ENCODE measurements at regions not wholly inside any gene's neighbourhood (a gene's known extent, or its start where the extent isn't known, plus 50 kb on each side); places are given as distances from the start of the nearest gene placed in this dataset.
"Not testable (repeated sequence)": the region's sequence is repeated elsewhere in the genome, so short reads cannot be mapped to it uniquely, and the experiment has no call there.

DNA sequence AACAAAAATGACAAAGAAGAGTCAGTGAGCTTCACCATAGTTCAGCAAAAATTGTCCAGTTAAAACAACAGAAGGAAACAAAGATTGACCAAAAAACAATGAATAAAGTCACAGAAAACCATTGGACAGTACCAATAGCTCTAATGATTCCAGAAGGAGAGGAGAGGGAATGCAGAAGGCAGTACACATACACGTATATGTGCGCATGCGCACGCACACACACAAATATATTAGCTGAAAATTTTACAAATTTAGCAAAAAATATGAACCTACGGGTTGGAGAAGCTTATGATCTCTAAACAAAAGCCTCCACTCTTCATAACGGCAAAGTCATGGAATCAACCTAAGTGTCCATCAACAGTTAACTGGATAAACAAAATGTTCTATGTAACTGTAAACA is 120.3 kb upstream of the MON1B start:
- ATAC-seq, result no peak

DNA sequence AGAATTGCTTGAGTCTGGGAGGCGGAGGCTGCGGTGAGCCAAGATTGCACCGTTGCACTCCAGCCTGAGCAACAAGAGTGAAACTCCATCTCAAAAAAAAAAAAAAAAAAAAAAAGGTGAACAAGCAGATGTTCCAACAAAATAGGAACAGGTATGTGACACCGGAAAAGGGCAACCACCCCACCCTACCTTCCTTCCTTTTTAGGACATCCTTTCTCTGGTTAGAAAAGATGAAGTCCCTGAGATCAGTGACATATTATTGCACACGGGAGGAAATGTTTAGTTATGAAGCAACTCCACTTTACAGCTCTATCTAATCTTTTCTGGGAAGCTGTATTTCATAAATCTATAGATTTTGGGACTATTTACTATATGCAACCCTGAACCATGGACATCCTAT is 114.2 kb upstream of the MON1B start:
- ATAC-seq, result no peak

DNA sequence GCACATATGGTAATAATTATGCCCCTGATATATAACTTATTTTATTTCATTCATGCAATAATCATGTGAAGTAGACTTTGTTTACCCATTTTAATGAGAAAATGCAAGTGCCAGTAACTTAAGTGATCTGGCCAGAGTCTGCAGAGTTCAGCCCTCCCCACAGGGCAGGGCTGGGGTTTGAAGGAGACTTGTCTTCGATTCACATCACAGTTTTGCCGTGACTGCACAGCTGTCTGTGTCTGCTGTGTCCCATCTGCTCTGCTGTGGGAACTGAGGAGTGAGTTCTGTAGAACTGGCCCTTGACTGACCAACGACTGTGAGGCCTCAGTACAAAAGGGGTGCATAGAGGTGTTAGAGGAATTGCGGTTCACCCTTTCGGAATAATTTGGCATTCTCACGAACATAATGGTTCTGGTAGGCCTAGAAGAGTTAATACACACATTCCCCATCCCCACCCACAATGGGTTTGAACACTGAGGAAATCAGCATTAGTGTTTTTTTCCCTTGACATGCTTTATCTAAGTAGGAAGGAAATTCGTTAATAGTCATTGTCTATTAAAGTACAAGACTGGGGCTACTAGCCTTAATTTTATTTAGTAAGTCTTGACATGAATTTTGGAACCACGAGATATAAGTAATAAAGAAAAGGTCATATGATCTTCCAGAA is 113.6 kb upstream of the MON1B start:
- ATAC-seq, result no peak

DNA sequence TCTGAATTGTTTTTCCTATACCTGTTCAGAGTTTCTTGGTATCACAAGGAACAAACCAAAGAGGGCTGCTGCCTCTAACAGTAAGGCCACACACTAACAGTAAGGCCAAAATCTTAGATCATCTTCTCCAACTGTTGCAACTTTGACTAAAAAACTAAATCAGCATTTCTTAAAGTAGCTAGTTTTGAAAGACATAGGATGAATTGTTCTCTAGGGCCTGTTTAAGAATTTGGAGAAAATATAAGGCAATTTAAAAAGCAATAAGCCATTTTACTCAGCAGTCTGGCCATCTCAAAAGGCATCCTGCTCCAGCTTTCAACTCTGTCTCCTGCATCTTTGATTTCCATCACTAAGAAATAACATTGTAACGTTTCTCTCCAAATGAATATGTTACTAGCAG is 105.0 kb upstream of the MON1B start:
- ATAC-seq, result no peak

DNA sequence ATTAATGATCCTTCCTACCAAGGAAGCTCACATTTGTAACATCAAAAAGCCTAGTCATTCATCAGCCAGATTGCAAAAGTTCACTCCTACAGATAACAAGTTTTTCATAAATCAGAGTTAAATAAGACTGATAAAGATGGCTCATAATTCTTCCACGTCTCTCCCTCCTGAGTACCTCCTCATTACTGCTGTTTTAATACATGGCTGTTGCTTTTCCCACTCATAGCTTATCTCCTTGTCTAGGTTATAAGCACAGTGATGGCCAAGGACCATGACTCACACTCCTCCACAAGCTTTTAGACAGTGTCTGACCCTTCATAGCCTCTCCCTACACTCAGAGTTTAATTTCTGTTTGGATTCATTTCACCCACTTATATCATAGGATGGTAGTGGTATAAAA is 100.9 kb upstream of the MON1B start:
- ATAC-seq, result no peak

DNA sequence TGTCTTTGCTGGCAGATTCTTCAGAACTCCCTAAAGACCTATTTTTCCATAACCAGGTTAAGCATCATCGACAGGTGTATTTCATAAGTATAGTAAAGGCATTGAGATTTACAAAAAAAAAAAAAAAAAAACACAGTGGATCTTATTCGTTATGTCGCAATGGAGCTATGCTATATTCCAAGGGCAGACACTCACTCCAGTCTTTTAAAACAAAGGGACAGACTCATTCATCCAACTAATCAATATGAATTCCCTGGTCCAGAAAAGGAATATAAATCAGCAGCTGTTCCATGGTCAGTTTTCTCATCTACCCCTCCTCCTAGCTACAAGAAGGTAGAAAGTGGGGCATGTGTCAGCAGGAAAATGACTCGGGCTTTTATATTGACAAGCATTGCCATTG is 97.7 kb upstream of the MON1B start:
- no peak for ATAC-seq

DNA sequence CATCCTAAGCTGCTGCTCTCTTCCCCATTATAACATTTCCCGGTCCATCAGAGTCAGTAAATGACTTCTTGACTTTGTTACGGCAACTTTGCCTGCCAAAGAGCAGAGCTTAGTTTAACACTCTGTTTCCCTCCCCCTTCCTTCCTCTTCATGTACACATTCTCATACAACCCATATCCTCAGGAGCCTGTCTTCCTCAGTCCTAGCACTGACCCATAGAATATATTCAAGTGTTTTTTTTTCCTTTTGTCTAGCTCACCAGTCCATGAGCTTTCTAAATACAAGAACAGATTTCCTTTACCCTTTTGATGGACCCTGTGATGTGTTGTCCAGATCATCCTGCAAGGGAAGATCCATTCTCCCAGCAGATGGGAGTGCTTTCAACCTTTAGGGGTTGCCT is 97.0 kb upstream of the MON1B start:
- ATAC-seq, result no peak

DNA sequence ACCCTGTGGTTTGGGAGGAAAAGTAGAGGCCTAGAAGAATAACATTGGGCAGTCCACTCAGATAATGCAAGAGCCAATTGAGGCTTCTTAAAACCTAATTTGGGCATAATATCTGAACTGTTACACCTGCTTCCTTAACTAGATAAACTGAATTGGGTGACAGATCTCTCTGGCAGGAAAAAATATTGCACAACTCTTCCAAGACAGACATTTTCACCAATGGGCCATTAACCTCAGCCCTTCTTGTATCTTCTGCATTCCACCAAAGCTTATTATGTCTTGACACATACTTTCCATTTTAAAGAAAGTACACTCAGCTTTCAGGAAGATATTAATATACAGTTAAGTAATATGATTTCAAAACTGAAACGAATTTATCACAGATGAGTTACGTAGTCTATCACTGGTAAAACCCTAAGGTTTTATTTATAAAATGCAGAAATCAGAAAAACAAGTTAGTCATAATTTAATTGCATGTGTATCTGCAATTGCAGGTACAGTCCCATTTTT is 79.9 kb upstream of the MON1B start:
- peak in 1 of 2 donors; percentile 28 for ATAC-seq

DNA sequence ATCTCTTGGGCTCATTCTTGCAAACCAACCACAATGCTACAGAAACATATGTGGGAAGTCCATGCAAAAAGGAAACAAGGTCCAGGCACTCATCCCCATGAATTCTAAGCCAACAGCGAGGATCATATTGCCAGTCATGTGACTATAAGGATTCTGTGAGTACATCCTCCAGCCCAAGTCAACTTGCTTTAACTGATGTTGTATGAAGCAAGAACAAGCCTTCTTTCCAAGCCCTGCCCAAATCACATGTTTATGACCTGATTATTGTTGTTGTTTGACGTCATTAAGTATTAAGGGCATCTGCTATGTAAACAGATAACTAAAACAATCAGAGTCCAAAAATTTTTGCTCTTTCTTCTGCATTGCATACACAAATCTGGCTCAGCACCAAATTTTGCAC is 78.2 kb upstream of the MON1B start:
- no peak for ATAC-seq

DNA sequence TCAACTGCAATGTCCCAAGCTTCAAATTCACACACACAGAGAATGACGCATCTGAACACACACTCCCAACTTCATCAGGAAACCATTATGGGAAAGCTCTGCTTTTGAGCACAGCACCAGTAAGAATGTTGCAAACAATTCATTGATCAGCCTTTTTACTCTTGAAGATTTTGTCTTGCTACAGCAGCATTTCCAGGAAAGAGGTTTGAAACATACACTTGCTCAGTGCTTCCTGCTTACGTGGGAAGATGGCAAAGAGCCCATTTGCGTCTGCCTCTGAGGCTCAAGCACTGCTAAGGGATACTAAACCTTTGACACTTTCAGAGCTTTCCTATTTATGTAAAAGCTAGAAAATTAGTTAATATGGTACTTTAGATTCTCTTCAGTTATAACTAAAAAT is 77.2 kb upstream of the MON1B start:
- ATAC-seq, result no peak

DNA sequence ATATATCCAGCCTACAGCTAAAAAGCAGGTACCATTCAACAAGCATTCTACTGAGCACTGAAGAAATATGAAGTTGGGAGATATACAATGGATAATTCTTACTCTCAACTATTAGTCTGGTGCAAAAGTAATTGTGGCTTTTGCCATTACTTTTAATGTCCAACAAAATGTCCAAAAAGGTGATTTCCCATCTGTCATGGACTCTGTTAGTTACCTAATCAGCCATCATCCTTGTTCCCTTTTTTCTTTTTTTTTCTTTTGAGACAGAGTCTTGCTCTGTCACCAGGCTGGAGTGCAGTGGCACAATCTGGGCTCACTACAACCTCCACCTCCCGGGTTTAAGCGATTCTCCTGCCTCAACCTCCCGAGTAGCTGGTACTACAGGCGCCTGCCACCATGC is 76.6 kb upstream of the MON1B start:
- not testable (repeated sequence) for ATAC-seq

DNA sequence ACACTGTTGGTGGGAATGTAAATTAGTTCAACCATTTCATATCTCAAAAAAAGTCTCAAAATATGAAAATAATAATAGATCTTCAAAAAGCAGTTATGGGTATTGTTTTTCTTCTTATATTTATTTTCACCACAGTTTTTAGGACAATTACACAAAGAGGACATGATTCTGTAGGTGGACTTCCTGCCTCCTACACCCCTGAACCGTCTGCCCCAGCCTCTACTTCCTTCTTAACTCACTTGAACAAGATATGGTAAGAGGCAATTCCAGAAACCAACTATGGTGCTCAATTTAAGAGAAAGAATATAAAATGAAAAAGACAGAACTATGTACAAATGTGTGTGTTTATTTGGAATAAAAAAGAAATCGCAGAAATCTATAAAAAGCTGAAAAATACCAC is 74.1 kb upstream of the MON1B start:
- no peak for ATAC-seq

DNA sequence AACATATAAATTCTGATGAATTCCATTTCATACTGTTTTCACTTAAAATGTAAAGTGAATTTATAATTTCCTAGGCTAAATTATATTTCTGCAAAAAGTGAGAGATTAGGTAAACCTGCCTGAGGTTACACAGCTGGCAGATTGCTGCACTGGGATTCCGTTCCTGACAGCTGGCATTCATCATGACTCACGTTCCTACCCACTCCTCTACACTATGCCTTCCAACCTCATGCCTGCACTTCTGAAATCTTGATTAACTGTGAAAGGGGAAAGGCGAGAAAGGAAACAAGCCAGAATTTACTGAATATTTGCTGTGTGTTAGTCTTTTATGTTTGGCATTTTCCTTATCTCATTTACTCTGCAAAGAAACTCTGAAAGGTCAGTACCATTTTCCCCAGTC is 73.3 kb upstream of the MON1B start:
- no peak for ATAC-seq

DNA sequence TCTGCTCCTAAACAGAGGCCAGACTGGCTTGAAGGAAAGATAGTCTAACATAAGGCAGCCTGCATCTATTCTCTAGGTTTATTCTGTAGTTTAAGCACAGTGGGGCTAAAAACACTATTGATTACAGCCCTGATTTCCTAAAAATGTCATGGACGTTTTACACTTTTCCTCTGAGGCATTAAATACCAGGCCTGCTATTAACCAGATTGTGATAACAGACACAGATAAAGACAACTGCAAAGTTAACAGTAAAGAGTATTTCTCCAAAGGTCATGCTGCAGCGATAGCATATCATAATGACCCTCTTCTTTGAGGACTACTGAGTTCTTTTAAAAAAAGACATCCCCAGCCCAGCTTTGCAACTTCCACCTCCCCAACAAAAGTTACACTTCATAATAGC is 59.6 kb upstream of the MON1B start:
- no peak for ATAC-seq

DNA sequence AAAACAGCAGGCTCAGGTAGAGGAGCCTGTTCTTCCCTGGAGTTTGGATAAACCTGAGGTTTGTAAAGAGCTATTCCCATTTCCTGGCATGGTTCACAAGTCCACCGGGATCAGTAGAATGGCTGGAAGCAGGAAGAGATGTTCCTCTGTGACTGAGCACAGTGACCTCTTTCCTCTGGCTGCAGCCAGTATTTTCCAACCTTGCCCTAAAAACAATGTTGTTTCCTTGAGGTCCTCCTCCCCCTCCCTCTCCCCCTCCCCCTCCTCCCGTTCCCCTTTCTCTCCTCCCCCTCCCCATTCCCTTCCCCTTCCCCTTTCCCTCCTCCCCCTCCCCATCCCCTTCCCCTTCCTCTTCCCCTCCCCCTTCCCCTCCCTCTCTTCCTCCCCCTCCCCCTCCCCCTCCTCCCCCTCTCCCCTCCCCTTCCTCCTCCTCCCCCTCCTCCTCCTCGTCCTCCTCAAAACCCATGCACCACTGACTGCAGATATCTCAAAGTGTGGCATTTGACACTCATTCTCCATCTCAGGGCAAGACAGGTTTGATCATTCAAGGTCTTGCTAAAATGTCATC is 58.9 kb upstream of the MON1B start:
- no peak for ATAC-seq

DNA sequence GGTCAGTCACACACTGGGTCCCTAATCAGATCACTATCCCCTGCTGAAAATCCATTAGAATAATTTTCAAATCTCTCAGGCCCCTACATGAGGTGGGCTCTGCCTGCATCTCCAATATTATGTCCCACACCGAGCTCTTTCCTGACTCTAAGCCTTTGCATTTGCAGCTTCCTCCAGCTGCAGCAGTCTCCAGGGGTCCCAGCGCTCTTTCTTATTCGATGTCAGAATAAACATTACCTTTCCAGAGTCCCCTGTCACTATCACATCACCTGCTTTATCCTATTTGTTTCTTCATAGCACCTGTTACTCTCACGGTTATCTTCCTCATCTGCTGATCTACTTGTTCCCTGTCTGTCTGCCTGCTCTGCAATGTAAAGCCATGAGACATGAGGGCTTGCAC is 57.3 kb upstream of the MON1B start:
- ATAC-seq, result no peak

DNA sequence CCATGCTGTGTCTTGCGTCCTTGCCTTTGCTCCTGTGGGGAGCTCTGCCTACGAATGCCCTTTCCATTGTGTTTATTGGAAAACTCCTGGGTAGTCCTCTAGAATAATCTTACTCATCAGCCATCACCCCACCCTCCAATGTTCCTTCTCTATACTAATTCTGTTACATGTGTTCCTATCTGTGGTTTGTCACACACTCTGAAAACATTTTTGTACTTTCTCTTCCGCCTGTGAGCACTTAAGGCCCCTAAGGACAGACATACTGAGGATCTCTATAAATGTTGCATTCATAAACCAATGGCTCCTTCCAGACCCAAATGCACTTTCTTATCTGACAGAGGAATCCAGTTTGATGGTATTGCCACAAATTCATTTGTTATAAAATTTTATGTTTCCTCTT is 53.9 kb upstream of the MON1B start:
- no peak for ATAC-seq

Measured in activated CD4-positive, CD25-positive, alpha-beta regulatory T cell treated with anti-CD3 and anti-CD28 coated beads, Interleukin-2, amount 50 U/mL, for 24 hours (primary cell).